ENCODE measurements at regions not wholly inside any gene's neighbourhood (a gene's known extent, or its start where the extent isn't known, plus 50 kb on each side); places are given as distances from the start of the nearest gene placed in this dataset.
A peak's percentile ranks its signal among the peaks of the same experiment; 100 is the strongest.

GRCh38 chr6:8182902-8183665 is 80.7 kb upstream of the EEF1E1 start:
- no peak for TF ChIP-seq CTCF (conservative IDR thresholded peaks at IDR 0.05; ENCODE audit: low read depth, low read length)
- H3K4me3 ChIP-seq (ENCODE audit: low read depth, low read length), result no peak overlapping the region
- peak; percentile 23 for DNase-seq (ENCODE audit: low read depth)

GRCh38 chr6:8181951-8182845 is 79.8 kb upstream of the EEF1E1 start:
- peak; percentile 24 for DNase-seq (ENCODE audit: low read depth)
- no peak overlapping the region for H3K4me3 ChIP-seq (ENCODE audit: low read depth, low read length)
- no peak for TF ChIP-seq CTCF (conservative IDR thresholded peaks at IDR 0.05; ENCODE audit: low read depth, low read length)

DNA sequence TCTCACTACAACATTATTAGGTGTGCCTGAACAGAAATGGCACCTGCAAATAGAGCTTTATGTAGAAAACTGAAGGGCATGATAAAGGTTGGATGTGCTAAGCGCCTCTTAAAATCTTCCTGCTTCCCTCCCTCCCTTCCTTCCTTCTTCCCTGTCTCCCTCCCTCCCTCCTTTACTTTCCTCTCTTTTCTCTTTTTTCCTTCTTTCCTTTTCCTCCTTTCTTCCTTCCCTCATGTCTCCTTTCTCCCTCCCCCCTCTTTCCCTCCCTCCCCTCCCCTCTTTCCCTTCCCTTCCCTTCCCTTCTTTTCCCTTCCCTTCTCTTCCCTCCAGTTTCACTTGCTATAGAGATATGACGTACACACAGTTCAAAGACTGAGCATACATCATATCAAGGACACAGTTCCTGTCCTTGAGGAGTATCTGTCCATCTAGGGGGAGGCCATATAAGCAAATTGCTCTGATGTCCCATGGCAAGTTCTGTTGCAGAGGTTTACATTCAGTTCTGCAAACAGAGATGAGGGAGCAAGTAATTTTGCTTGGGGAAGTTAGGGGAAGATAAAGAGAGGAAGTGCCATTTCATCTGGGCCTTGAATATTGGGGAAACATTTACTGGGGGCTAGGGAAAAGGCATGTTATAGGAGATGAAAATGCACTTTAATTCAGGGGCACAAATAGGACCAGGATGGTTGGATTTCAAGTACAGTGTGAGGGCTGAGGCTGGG is 79.0 kb upstream of the EEF1E1 start:
- no peak for TF ChIP-seq CTCF (conservative IDR thresholded peaks at IDR 0.05; ENCODE audit: low read depth, low read length)
- DNase-seq (ENCODE audit: low read depth), result no peak

GRCh38 chr6:8180327-8181159 is 78.2 kb upstream of the EEF1E1 start:
- H3K4me3 ChIP-seq (ENCODE audit: low read depth, low read length), result peak overlapping the region; percentile 8
- TF ChIP-seq CTCF (conservative IDR thresholded peaks at IDR 0.05; ENCODE audit: low read depth, low read length), result no peak
- DNase-seq (ENCODE audit: low read depth), result peak; percentile 93

More for the DNA sequence above, 79.0 kb upstream of the EEF1E1 start:
- no peak overlapping the region for H3K4me3 ChIP-seq (ENCODE audit: low read depth, low read length)

DNA sequence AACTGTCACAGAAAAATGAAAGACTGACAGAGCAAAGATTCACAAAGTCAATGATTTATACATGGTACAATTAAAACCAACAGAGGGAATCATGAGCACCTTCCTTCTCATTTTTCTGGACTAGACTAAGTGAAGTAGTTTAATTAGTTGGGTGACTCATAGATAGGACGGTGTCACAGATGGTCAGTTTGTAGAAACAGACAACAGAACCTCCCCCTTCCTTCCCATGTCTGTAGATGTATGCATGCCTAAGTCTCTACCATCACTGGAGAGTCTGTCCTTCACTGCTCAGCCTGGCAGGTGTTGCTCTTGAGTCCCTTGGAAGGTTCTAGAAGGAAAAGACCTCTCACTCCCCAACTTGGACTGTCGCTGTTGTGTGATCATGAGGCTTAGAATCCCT is 75.4 kb upstream of the EEF1E1 start:
- TF ChIP-seq CTCF (conservative IDR thresholded peaks at IDR 0.05; ENCODE audit: low read depth, low read length), result no peak
- DNase-seq (ENCODE audit: low read depth), result peak; percentile 25
- H3K4me3 ChIP-seq (ENCODE audit: low read depth, low read length), result no peak overlapping the region
